HEK293 (cell line): ENCODE measurements at regions not wholly inside any gene's neighbourhood (a gene's known extent, or its start where the extent isn't known, plus 50 kb on each side); places are given as distances from the start of the nearest gene placed in this dataset.

Source experiments
- CTCF ChIA-PET: fragments of 350-600 bp; formaldehyde crosslinking; extraction: SDS; loops from one replicate; lab custom pipeline; 2021; ENCODE audit warnings: antibody characterized with exemption; lab: Yijun Ruan, JAX
- POLR2A ChIA-PET: fragments of 300-600 bp; formaldehyde crosslinking; extraction: SDS; loops from one replicate; lab custom pipeline; 2020; ENCODE audit warnings: antibody characterized with exemption, inconsistent platforms; lab: Yijun Ruan, JAX
- H3K27ac ChIP-seq: fragments of 200-500 bp; sonication (Bioruptor generic); 2 replicates; pipeline ENCODE4 v1.5.1; 2014; ENCODE audit warnings: low read depth, low read length, control low read depth, inconsistent platforms; ENCODE audit errors: extremely low read depth
- H3K36me3 ChIP-seq, 2 experiments: fragments of 200-500 bp in 1 of 2; sonication (Bioruptor generic) in 1 of 2; 1 replicate in 1 of 2; 2 replicates in 1 of 2; pipeline ENCODE4 v1.5.1; 2014 to 2017; ENCODE audit warnings: inconsistent platforms in 2 of 2, low read length in 2 of 2; ENCODE audit not compliant: control insufficient read depth in 2 of 2, insufficient read depth in 1 of 2
- H3K4me1 ChIP-seq: fragments of 200-500 bp; sonication (Bioruptor generic); 2 replicates; pipeline ENCODE4 v1.5.1; 2014; ENCODE audit warnings: mild to moderate bottlenecking, low read length, inconsistent platforms; ENCODE audit not compliant: control insufficient read depth, insufficient read depth
- H3K4me3 ChIP-seq: 2 replicates; pipeline ENCODE4 v1.5.1; 2011; ENCODE audit warnings: low read depth, mild to moderate bottlenecking, control low read depth, low read length, moderate library complexity
- H3K9me3 ChIP-seq: fragments of 200-500 bp; sonication (Bioruptor generic); 2 replicates; pipeline ENCODE4 v1.5.1; 2014; ENCODE audit warnings: low read depth, low read length, inconsistent platforms; ENCODE audit not compliant: control insufficient read depth, insufficient read depth
- BCL11B ChIP-seq: fragments of 450-650 bp; formaldehyde crosslinking; IDR thresholded peaks from 2 replicates; pipeline ENCODE4 v1.5.1; 2016; ENCODE audit warnings: low read depth, missing biosample characterization, missing genetic modification characterization
- GFI1B ChIP-seq: fragments of 450-650 bp; formaldehyde crosslinking; IDR thresholded peaks from 2 replicates; pipeline ENCODE4 v1.5.1; 2016; ENCODE audit warnings: missing biosample characterization, missing genetic modification characterization
- KLF16 ChIP-seq: fragments of 450-650 bp; formaldehyde crosslinking; IDR thresholded peaks from 2 replicates; pipeline ENCODE4 v1.5.1; 2017; ENCODE audit warnings: missing biosample characterization, missing genetic modification characterization
- OVOL3 ChIP-seq: fragments of 450-650 bp; formaldehyde crosslinking; IDR thresholded peaks from 2 replicates; pipeline ENCODE4 v1.5.1; 2016; ENCODE audit warnings: missing biosample characterization, missing genetic modification characterization
- PRDM1 ChIP-seq: fragments of 450-650 bp; formaldehyde crosslinking; IDR thresholded peaks from 2 replicates; pipeline ENCODE4; 2016; ENCODE audit warnings: missing biosample characterization, missing genetic modification characterization
- PRDM6 ChIP-seq: fragments of 450-650 bp; formaldehyde crosslinking; IDR thresholded peaks from 2 replicates; pipeline ENCODE4 v1.5.1; 2017; ENCODE audit warnings: missing biosample characterization, missing genetic modification characterization
- REPIN1 ChIP-seq: fragments of 450-650 bp; formaldehyde crosslinking; IDR thresholded peaks from 2 replicates; pipeline ENCODE4 v1.5.1; 2017; ENCODE audit warnings: missing biosample characterization, missing genetic modification characterization, low read depth
- SCRT1 ChIP-seq: fragments of 450-650 bp; formaldehyde crosslinking; IDR thresholded peaks from 2 replicates; pipeline ENCODE4 v1.5.1; 2016; ENCODE audit warnings: missing biosample characterization, missing genetic modification characterization, borderline replicate concordance
- TRIM28 ChIP-seq: IDR thresholded peaks from 2 replicates; pipeline ENCODE4 v1.6.1; 2011; ENCODE audit warnings: low read length, control low read depth, borderline replicate concordance
- ZBTB21 ChIP-seq: fragments of 450-650 bp; formaldehyde crosslinking; IDR thresholded peaks from 2 replicates; pipeline ENCODE4 v1.5.1; 2017; ENCODE audit warnings: missing biosample characterization, missing genetic modification characterization
- ZNF10 ChIP-seq: fragments of 450-650 bp; formaldehyde crosslinking; IDR thresholded peaks from 2 replicates; pipeline ENCODE4 v1.5.1; 2017; ENCODE audit warnings: missing biosample characterization, missing genetic modification characterization
- ZNF146 ChIP-seq: fragments of 450-650 bp; formaldehyde crosslinking; IDR thresholded peaks from 2 replicates; pipeline ENCODE4 v1.5.1; 2016; ENCODE audit warnings: missing biosample characterization, missing genetic modification characterization
- ZNF148 ChIP-seq: fragments of 450-650 bp; formaldehyde crosslinking; IDR thresholded peaks from 2 replicates; pipeline ENCODE4 v1.5.0; 2017; ENCODE audit warnings: missing biosample characterization, missing genetic modification characterization, borderline replicate concordance
- ZNF175 ChIP-seq: fragments of 450-650 bp; formaldehyde crosslinking; IDR thresholded peaks from 2 replicates; pipeline ENCODE4 v1.5.1; 2016; ENCODE audit warnings: missing biosample characterization, missing genetic modification characterization
- ZNF19 ChIP-seq: fragments of 450-650 bp; formaldehyde crosslinking; IDR thresholded peaks from 2 replicates; pipeline ENCODE4; 2016; ENCODE audit warnings: missing biosample characterization, missing genetic modification characterization, low read depth
- ZNF335 ChIP-seq: fragments of 450-650 bp; formaldehyde crosslinking; conservative IDR thresholded peaks from 2 replicates; pipeline ENCODE4 v1.5.1; 2016; ENCODE audit warnings: missing biosample characterization, missing genetic modification characterization
- ZNF341 ChIP-seq: fragments of 450-650 bp; formaldehyde crosslinking; IDR thresholded peaks from 2 replicates; pipeline ENCODE4; 2016; ENCODE audit warnings: low read depth, missing biosample characterization, missing genetic modification characterization
- ZNF394 ChIP-seq: fragments of 450-650 bp; formaldehyde crosslinking; IDR thresholded peaks from 2 replicates; pipeline ENCODE4 v1.5.1; 2016; ENCODE audit warnings: missing biosample characterization, missing genetic modification characterization, mild to moderate bottlenecking, moderate library complexity, borderline replicate concordance
- ZNF510 ChIP-seq: fragments of 450-650 bp; formaldehyde crosslinking; IDR thresholded peaks from 2 replicates; pipeline ENCODE4 v1.5.1; 2018; ENCODE audit warnings: mild to moderate bottlenecking, missing genetic modification characterization, missing biosample characterization; ENCODE audit not compliant: insufficient replicate concordance
- ZNF571 ChIP-seq: fragments of 450-650 bp; formaldehyde crosslinking; IDR thresholded peaks from 2 replicates; pipeline ENCODE4 v1.5.0; 2017; ENCODE audit warnings: missing biosample characterization, missing genetic modification characterization
- ZNF585B ChIP-seq: fragments of 450-650 bp; formaldehyde crosslinking; IDR thresholded peaks from 2 replicates; pipeline ENCODE4 v1.5.1; 2016; ENCODE audit warnings: missing biosample characterization, missing genetic modification characterization
- ZNF623 ChIP-seq: fragments of 450-650 bp; formaldehyde crosslinking; IDR thresholded peaks from 2 replicates; pipeline ENCODE4 v1.5.1; 2016; ENCODE audit warnings: missing biosample characterization, missing genetic modification characterization
- ZNF660 ChIP-seq: fragments of 450-650 bp; IDR thresholded peaks from 2 replicates; pipeline ENCODE4 v1.5.1; 2018; ENCODE audit warnings: missing biosample characterization, mild to moderate bottlenecking, missing genetic modification characterization
- ZNF768 ChIP-seq: fragments of 450-650 bp; formaldehyde crosslinking; IDR thresholded peaks from 2 replicates; pipeline ENCODE4 v1.5.1; 2018; ENCODE audit warnings: missing biosample characterization, mild to moderate bottlenecking, missing genetic modification characterization
- ZNF830 ChIP-seq: fragments of 450-650 bp; IDR thresholded peaks from 2 replicates; pipeline ENCODE4 v1.5.0; 2018; ENCODE audit warnings: missing biosample characterization, missing genetic modification characterization, low read depth, mild to moderate bottlenecking, moderate library complexity
- ZNF837 ChIP-seq: fragments of 450-650 bp; formaldehyde crosslinking; IDR thresholded peaks from 2 replicates; pipeline ENCODE4 v1.5.1; 2016; ENCODE audit warnings: missing biosample characterization, missing genetic modification characterization
- ZNF843 ChIP-seq: fragments of 450-650 bp; formaldehyde crosslinking; IDR thresholded peaks from 2 replicates; pipeline ENCODE4 v1.5.1; 2016; ENCODE audit warnings: missing biosample characterization, missing genetic modification characterization
- ZSCAN30 ChIP-seq: fragments of 450-650 bp; IDR thresholded peaks from 2 replicates; pipeline ENCODE4 v1.5.1; 2018; ENCODE audit warnings: missing biosample characterization, mild to moderate bottlenecking, missing genetic modification characterization, moderate library complexity
- TF ChIP-seq, protein P1 (sequence below): fragments of 450-650 bp; formaldehyde crosslinking; IDR thresholded peaks from 2 replicates; pipeline ENCODE4 v1.5.1; 2016; ENCODE audit warnings: missing biosample characterization, missing genetic modification characterization

DNA sequence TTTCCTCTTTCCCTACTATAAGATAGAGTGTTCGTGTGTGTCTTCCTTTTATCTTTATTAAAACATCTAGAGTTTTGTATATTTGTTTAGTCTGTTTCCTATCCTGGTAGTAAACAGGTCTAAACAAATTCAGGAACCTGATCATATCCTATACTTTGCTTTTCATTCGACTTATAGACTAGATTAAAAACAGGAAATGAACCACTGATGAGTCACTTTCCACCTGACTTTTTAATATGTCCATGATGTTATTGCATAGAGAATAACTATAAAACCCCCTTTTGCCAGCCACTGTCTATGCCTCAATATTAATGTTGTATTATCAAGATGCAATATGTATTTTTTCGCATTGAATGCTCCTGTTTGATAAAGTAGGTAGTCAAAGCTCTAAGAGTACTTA, 1794.0 kb downstream of the STIM2 start:
- TF ChIP-seq REPIN1 (tag by site-specific recombination), result no peak
- TF ChIP-seq PRDM6 (tag by site-specific recombination), result no peak
- no peak for TF ChIP-seq ZNF175
- no peak for TF ChIP-seq SCRT1 (tag by site-specific recombination)
- no peak for TF ChIP-seq ZNF510 (tag by site-specific recombination)
- TF ChIP-seq ZSCAN30, result no peak
- no peak for TF ChIP-seq ZNF341 (tag by site-specific recombination)
- no peak for TF ChIP-seq ZNF843
- no peak for TF ChIP-seq ZBTB21 (tag by site-specific recombination)
- TF ChIP-seq GFI1B, result no peak
- no peak for TF ChIP-seq ZNF837 (tag by site-specific recombination)
- no peak for TF ChIP-seq ZNF10 (tag by site-specific recombination)
- no peak for TF ChIP-seq OVOL3 (tag by site-specific recombination)
- no peak for TF ChIP-seq ZNF830 (tag by site-specific recombination)
- no peak for TF ChIP-seq PRDM1
- no peak for TF ChIP-seq ZNF146
- H3K4me3 ChIP-seq, result no peak overlapping the region
- no peaks in the 10 kb centered on the region for H3K4me1 ChIP-seq
- ChIA-PET POLR2A (no interaction called here), CTCF (no interaction called here)
- no peak overlapping the region for H3K27ac ChIP-seq
- H3K36me3 ChIP-seq, result no peaks in the 10 kb centered on the region
- no peaks in the 10 kb centered on the region for H3K9me3 ChIP-seq

DNA sequence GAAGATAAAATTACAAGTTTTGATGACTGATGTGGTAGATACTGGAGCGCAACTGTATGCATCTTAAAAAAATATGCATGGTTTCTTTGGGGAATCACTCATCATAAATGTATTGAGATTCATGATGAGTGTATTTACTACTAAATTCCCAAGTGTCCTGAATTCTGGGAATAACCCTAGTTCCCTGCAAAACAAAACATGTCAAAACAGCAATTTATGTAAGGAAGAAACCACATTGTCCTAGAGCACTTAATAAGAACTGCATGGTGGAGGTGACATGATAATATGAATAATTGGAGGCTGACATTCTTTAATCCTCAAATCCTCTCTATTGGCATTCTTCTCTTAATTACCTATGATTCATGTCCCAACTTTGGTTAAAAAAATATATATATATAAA, 1804.7 kb downstream of the STIM2 start:
- CTCF ChIA-PET, result no interaction called here
- Histone ChIP-seq H3K36me3 (no peaks in the 10 kb centered on the region), H3K4me1 (no peaks in the 10 kb centered on the region), H3K9me3 (no peaks in the 10 kb centered on the region), H3K27ac (no peak overlapping the region), H3K4me3 (no peak overlapping the region)
- POLR2A ChIA-PET, result no interaction called here
- TF ChIP-seq ZNF623 (tag by site-specific recombination) (no peak), KLF16 (tag by site-specific recombination) (no peak), ZSCAN30 (no peak), ZNF660 (no peak), ZNF571 (tag by site-specific recombination) (no peak)

GRCh38 chr4:28675582-28675981, 1814.9 kb downstream of the STIM2 start:
- ChIA-PET CTCF (interaction anchor here (1.1 kb wide), 1 partner anchor 11 kb away, joined by 4 read pairs; no protein-coding TSS in a partner anchor), POLR2A (no interaction called here)
- H3K4me1 ChIP-seq, result no peaks in the 10 kb centered on the region
- H3K9me3 ChIP-seq, result no peaks in the 10 kb centered on the region
- no peak overlapping the region for H3K4me3 ChIP-seq
- H3K27ac ChIP-seq, result no peak overlapping the region
- no peaks in the 10 kb centered on the region for H3K36me3 ChIP-seq
- TF ChIP-seq ZNF335 (tag by site-specific recombination), result no peak
- no peak for TF ChIP-seq ZNF19 (tag by site-specific recombination)
- TF ChIP-seq BCL11B, result no peak
- TF ChIP-seq ZNF394 (tag by site-specific recombination), result no peak
- no peak for TF ChIP-seq ZNF585B (tag by site-specific recombination)
- TF ChIP-seq ZNF148 (tag by site-specific recombination), result no peak
- TF ChIP-seq, protein P1, sequence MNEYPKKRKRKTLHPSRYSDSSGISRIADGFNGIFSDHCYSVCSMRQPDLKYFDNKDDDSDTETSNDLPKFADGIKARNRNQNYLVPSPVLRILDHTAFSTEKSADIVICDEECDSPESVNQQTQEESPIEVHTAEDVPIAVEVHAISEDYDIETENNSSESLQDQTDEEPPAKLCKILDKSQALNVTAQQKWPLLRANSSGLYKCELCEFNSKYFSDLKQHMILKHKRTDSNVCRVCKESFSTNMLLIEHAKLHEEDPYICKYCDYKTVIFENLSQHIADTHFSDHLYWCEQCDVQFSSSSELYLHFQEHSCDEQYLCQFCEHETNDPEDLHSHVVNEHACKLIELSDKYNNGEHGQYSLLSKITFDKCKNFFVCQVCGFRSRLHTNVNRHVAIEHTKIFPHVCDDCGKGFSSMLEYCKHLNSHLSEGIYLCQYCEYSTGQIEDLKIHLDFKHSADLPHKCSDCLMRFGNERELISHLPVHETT, result no peak
- no peak for TF ChIP-seq TRIM28
- no peak for TF ChIP-seq ZNF768 (tag by site-specific recombination)
